ENCODE measurements at regions not wholly inside any gene's neighbourhood (a gene's known extent, or its start where the extent isn't known, plus 50 kb on each side); places are given as distances from the start of the nearest gene placed in this dataset.

- no peak for TF ChIP-seq CTCF (conservative IDR thresholded peaks at IDR 0.05)
- no peak for TF ChIP-seq ZFX (IDR thresholded peaks at IDR 0.05)
Observed at GRCh38 chr6:168865522-168865921, 388.1 kb downstream of the THBS2 start.
